NOMO-1 treated with dmso at 0.1 percent for 144 hours (cell line): ENCODE measurements at regions not wholly inside any gene's neighbourhood (a gene's known extent, or its start where the extent isn't known, plus 50 kb on each side); places are given as distances from the start of the nearest gene placed in this dataset.
"Not testable (repeated sequence)": the region's sequence is repeated elsewhere in the genome, so short reads cannot be mapped to it uniquely, and the experiment has no call there.

Experiments
- DNase-seq: peaks from one replicate; lab custom pipeline; 2025; ENCODE audit not compliant: unreplicated experiment; lab: John Stamatoyannopoulos, UW

- DNase-seq, result no peak
Measured at GRCh38 chr2:8489221-8489620, 192.6 kb upstream of the ID2 start.

DNA sequence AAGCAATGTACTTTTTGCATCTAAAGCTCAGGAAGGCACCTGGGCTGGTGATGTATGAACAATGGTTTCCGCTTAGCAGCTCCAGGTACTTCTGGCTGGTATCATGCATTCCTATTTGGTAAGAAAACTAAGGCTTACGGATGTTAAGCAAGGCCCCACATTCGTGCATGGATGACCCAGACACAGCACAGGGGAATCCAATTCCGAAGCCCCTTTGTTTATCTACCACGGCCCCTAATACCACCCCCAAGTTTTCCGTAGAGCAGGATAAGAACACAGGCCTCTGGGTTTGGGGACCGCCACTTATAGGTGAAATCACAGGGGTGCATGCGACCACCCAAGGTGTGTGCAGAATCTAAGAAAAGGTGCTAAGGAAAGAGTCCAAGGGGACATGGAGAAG, 192.1 kb upstream of the ID2 start:
- no peak for DNase-seq

DNA sequence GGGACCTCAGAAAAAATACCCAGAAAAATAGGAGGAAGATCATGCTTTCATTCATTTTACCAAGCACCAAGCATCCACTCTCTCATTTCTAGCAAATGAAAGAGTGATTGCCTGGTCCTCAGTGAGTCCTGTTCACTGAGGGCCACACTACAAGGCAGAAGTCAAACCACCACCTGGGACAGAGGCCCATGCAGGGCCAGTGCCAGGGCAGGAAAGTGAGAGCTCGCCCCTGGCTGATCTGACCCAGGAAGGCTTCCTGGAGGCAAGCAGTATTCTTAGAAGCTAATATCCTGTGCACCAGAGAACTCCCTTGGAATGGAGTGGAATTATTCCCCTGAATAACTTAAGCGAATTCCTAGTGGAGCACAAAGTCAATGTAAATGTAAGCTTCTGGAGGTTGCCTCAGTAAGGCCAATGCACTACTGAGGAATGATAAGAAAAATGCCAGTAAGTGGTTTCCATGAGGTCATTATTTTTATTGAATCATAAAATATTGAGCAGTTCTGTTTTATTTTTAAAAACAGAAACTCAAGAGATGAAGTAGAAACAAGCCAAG, 191.6 kb upstream of the ID2 start:
- no peak for DNase-seq

DNA sequence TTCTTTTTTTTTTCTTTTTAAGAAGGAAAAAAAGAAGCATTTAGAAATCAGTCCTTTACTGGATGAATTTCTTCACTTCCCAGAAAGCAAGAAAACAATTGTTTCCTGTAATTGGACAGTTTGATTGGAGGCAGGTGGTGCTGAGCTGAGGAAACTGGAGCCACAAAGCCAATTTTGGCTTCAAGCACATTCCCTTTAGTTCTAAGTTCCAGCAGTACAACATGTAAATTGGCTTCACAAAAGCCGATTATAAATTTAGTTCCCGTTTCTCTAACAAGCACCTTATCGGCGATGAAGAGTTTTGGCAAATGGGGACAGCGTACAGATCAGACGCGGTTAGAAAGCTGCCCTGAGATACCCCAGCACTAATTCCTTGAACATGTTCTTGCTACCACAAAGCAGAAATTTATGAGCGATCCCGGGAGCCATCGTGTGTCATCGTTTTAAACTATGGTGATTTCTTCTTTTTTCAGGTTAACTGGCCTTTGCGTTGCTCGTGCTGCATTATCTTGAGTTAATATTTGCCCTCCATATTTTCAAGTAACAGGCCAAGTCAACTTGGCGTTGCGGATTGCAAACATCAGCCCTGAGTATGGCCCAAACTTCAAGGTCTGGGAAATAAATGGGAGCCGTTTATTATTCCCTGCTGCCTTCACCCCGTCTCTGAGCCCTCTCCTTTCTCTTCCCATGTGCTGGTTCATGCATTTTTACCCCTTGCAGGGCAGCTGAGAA, 190.4 kb upstream of the ID2 start:
- DNase-seq, result peak; percentile 54

DNA sequence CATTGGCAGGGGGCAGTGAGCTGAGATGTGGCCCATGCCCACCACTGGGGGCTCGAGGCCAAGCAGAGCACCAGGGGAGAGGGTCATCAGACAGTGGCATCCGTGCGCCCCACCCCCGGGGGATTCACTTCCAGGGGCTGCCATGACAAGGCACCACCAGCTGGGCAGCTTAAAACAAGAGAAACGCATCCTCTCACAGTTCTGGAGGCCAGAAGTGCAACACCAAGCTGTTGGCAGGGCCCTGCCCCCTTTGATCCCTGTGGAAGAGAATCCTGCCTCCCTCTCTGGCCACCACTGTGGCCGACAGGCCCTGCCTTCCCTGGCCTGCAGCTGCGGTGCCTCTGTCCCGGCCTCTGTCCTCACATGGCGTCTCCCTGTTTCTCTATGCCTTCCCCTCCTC, 187.7 kb upstream of the ID2 start:
- no peak for DNase-seq

DNA sequence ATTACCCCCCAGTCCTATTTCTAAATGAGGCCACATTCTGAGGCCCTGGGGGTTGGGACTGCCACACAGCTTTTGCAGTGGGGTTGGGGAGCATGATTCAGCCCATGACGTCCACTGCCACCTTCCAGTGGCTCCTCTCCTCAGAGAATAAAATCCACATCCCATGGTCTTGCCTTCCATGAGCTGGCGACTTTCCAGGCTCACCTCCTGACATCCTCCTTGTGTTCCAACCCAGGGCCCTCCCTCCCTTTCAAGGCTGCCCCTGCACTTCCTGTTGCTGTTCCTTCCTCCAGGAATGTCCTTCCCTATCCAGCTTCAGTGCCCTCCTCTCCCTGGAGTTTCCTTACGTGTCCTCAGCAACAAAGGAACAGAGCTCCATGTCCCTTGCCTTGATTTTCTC, 187.3 kb upstream of the ID2 start:
- no peak for DNase-seq

- no peak for DNase-seq
Measured at GRCh38 chr2:8495189-8495989, 186.5 kb upstream of the ID2 start.

DNA sequence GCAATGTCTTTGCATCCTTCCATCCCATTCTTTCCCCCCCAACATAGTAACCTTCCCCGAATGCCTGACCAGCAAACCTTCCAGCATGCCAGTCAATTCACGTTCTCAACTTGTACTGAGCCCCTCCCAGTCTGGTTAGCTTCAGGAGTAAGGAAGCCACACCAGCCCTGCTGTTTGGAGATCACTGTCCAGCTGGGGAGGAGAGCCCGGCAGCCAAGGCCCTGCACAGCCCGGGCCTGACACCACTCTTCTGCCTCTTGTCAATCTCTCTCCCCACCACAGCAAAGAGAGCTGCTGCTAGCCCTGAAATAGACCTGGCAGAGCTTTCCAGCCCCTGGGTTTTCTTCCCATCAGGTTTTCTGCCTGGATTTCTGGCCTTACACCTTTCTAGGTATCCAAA, 185.8 kb upstream of the ID2 start:
- no peak for DNase-seq

DNA sequence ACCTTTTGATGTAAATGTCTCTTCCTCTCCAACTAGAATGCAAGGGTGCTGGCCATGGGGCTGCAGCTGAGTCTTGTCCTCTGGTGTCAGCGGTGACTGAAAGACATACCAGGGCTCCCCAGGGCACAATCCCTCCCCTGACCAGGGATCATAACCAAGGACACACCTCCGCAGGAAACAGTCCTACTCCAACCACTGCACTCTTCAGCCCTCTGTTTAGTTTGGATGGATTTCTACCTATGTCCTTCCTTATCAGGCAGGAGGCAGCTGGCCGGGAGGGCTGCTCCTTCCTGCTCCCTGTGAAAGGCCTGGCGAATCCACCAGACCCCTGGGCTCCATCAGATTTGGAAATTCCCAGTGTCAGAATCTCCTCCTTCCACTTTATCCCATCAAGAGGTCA, 185.2 kb upstream of the ID2 start:
- DNase-seq, result no peak

- no peak for DNase-seq
Measured at GRCh38 chr2:8498994-8499393, 182.9 kb upstream of the ID2 start.

- DNase-seq, result no peak
Measured at GRCh38 chr2:8500124-8501054, 181.5 kb upstream of the ID2 start.

GRCh38 chr2:8501061-8501720, 180.7 kb upstream of the ID2 start:
- DNase-seq, result no peak

DNA sequence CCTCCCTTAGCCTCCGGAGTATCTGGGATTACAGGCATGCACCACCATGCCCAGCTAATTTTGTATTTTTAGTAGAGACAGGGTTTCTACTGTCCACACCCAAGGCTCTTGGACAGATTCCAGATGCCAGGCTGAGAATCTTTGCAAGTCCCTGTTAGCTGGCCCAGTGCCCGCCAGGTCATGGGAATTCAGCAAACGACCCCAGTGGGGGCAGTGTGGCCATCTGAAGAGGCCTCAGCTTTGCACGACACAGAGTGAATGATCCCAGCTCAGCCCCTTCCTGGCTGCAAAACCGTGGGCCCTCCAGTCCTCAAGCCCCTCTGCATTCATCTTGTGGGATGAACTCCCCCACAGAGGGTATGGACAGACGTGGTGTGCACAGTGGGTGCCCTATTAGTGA, 179.5 kb upstream of the ID2 start:
- DNase-seq, result no peak

- DNase-seq, result no peak
Measured at GRCh38 chr2:8505311-8505920, 176.4 kb upstream of the ID2 start.

DNA sequence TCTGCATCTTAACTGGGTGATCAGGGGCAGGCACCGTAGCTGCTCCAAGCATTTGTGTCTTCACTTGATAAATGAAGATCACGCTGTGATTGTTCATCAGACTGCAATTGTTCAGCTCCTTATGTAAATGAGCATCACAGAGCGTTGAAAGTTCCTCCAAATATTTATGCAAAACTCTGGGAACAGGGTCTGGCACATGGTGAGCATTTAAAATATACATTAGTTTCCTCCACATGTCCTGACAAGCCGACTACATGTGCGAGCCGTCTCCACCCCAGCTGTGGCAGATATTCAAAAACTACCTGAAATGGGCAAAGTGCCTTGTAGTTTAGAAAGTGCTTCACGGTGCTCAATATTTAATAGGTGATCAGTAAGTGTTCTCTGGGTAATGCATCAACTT, 175.1 kb upstream of the ID2 start:
- no peak for DNase-seq

DNA sequence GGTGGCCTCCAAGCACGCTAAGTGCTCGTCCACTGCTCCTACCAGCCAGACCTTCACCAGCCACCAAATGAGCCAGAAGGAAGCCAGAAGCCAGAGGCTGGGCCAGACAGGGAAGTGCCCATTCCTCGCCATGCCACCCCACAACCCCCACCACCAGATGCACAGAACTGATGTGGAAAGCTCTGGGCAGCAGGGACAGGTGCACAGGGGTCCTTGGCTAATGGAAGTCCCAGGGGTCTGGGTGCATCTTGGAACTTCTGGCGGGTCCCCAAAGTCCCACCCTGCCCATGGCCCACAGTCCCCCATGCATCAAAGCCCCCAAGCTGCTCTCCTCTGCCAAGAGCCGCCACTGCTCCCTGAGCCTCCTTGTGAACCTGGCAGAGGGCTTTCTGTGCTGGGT, 173.1 kb upstream of the ID2 start:
- no peak for DNase-seq

DNA sequence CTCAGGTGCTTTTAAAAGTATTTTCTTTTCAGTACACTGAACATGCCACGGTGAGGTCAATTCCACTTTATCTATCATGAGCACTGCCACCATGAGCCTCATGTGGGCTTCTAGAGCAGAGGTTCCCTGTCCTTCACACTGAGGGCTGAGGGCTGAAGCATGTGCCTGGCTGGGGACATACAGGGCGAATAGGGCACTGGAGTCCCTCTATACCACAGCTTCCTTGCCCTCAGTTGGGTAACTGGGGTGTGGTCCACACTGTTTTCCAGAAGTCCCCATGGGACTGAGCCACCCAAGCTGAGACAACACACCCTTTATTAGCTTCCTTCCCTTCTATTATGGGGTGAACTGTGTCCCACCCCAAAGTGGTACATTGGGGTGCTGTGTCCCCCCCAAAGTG, 172.2 kb upstream of the ID2 start:
- no peak for DNase-seq

GRCh38 chr2:8510055-8510454, 171.8 kb upstream of the ID2 start:
- not testable (repeated sequence) for DNase-seq

DNA sequence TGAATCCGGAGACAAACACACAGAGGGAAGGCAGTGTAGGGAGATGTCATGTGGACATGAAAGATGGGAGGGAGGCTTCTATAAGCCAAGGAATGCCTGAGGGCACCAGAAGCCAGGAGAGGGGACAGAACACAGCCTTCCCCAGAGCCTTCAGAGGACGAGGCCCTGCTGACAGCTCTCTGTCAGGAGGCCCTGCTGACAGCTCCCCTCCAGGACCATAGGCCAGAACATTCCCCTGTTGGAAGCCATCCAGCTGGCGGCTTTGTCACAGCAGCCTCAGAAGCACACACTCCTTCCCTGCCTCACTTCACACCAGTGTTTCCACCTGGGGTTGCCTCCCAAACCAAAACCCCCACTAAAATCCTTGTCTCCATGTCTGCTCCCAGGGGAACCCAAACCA, 171.3 kb upstream of the ID2 start:
- DNase-seq, result no peak

DNA sequence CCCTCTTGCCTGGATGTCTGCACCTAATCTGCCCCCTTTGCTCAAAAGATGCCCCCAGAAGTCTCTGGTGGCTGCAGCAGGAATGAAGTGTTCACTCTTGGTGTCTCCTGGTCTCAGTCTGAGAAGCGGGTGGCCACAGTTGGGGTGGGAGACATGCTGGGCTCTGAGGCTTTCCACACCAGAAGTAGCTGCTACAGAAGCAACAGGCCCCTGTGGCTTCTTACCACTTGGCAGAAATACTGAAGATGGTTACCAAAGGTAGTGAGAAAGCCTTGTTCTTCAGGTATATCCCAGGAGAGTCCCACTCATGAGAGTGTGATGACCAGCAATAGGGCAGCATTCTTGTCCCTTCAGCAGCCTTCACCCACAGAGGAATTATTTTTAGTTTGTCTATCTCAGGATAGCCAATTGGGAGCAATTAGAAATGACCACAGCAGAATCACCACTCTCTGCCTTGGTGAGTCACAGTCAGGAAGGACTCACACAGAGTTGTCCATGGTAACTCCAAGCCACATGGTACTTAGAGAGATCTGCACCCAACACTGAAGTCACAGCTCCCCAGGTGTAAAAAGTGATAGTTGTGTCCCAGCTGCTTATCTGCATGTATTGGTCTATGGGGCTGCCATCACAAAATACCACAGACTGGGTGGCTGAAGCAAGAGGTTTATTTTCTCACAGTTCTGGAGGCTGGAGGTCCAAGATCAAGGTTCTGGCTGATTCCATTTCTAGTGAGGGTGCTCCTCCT, 169.8 kb upstream of the ID2 start:
- no peak for DNase-seq
